Choroid plexus epithelial cell (primary cell): ENCODE measurements at regions not wholly inside any gene's neighbourhood (a gene's known extent, or its start where the extent isn't known, plus 50 kb on each side); places are given as distances from the start of the nearest gene placed in this dataset.

Experiments
- DNase-seq: peaks from one replicate; pipeline ENCODE4 v3.0.0-alpha.2; 2010; ENCODE audit warnings: low read depth
- H3K4me3 ChIP-seq: 2 replicates; pipeline ENCODE4 v1.5.1; 2011; ENCODE audit warnings: low read depth, mild to moderate bottlenecking, control low read depth, low read length, moderate library complexity
- TF ChIP-seq, protein P1 (sequence below): conservative IDR thresholded peaks from 2 replicates; pipeline ENCODE4 v1.5.1; 2011; ENCODE audit warnings: low read depth, mild to moderate bottlenecking, control low read depth, inconsistent platforms, low read length, moderate library complexity

DNA sequence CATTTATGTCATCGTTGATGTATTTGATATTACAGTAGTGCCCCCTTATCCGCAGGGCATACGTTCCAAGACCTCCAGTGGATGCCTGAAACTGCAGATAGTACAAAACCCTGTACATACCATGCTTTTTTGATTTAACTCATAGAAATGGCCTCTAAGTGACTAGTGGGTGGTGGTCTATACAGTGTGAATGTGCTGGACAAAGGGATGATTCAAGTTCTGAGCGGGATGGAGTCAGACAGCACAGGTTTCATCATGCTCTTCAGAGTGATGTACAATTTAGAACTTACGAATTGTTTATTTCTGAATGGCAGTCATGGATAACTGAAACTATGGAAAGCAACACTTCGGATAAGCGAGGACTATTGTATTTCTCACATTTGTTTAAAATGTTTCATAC lies 473.1 kb upstream of the FANCL start:
- DNase-seq = no peak
- TF ChIP-seq, protein P1, sequence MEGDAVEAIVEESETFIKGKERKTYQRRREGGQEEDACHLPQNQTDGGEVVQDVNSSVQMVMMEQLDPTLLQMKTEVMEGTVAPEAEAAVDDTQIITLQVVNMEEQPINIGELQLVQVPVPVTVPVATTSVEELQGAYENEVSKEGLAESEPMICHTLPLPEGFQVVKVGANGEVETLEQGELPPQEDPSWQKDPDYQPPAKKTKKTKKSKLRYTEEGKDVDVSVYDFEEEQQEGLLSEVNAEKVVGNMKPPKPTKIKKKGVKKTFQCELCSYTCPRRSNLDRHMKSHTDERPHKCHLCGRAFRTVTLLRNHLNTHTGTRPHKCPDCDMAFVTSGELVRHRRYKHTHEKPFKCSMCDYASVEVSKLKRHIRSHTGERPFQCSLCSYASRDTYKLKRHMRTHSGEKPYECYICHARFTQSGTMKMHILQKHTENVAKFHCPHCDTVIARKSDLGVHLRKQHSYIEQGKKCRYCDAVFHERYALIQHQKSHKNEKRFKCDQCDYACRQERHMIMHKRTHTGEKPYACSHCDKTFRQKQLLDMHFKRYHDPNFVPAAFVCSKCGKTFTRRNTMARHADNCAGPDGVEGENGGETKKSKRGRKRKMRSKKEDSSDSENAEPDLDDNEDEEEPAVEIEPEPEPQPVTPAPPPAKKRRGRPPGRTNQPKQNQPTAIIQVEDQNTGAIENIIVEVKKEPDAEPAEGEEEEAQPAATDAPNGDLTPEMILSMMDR = no peak
- no peak overlapping the region for H3K4me3 ChIP-seq

DNA sequence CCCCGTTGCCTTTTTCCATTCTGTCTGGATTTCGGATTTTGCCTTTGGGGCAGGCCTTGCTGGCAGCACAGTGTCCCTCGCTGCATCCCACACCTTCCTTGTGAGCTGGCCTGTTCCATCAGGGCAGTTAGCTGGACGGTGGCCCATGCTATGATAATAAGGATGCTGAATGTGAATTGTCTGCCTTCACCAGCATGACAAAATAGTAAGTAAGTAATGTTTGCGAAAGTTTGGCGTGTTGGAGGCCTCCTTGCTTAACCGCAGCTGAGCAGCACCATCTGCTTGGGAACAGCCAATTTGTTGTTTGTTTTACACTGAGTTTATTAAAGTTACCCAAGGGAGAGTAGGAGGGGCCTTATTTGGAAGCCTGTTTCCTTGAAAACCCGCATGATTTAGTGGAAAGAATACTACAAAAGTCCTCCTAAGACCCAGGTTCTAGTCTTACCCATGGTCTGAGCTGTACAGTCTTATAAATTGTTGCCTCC lies 469.7 kb upstream of the FANCL start:
- no peak overlapping the region for H3K4me3 ChIP-seq
- TF ChIP-seq, protein P1 = no peak
- no peak for DNase-seq

DNA sequence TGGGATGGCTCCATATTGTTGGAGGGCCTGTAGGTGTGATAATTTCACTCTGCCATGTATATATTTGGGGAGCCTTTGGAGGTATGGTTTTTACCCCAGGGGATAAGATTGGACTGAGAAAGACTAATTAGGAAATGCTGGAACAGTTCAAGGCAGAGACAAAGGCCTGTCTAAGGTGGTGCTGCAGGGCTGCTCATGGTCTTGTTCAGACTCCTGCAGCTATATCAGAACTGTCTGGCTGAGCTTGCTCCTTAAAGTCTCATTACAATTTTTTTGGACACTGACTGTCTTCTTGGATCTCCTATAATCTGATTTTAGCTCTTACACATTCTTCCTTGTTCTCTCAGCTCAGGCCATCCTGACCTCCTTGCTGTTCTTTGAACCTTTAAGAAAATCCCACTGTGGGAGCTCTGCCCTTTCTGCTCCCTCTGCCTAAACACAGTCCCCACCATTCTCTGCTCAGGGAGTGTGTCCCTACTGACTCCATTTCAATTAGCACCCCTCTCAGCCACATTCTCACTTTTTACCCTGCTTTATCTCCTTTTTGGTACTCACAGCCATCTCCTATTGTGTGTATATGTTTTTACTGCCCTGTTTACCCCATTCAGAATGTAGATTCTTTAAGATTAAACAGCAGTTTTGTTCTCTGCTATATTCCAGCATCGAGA lies 468.7 kb upstream of the FANCL start:
- TF ChIP-seq, protein P1 = no peak
- H3K4me3 ChIP-seq = no peak overlapping the region
- no peak for DNase-seq

DNA sequence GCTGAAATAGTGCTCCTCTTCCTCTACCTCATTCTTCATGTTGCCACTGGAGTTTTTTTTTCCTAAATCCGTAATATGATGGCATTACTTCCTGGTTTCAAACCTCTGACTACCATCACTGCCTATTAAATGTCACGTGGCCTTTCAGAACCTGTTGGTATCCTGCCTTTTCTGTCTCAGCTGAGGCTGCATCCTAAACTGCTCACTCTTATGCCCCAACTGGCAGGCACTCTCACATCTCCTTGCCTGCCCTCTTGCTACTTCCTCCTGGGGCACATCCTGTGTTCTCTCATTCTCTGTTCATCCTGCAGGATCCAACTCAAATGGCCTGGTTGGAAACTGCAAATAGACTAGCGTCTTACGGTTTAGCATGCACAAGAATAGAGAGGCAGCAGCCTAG lies 468.1 kb upstream of the FANCL start:
- TF ChIP-seq, protein P1 = no peak
- no peak overlapping the region for H3K4me3 ChIP-seq
- no peak for DNase-seq

DNA sequence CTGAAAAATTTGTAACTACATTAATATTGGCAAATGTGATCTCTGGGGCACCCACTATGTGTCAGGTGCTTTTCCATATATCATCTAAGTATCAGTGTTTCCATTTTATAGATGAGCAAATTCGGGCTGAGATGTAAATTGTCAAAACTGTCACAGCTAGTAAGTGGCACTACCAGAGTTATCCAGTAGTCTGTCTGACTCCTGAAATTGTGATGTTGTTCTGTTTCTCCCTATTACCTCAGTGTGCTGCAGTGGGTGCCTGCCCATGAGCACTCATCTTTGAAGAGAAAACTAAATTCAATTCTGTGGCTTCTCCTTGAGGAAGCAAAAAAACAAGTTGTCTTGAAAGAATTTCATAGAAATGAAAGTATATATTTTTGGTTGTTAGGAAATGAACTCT lies 467.4 kb upstream of the FANCL start:
- H3K4me3 ChIP-seq = no peak overlapping the region
- DNase-seq = no peak
- TF ChIP-seq, protein P1 = no peak

DNA sequence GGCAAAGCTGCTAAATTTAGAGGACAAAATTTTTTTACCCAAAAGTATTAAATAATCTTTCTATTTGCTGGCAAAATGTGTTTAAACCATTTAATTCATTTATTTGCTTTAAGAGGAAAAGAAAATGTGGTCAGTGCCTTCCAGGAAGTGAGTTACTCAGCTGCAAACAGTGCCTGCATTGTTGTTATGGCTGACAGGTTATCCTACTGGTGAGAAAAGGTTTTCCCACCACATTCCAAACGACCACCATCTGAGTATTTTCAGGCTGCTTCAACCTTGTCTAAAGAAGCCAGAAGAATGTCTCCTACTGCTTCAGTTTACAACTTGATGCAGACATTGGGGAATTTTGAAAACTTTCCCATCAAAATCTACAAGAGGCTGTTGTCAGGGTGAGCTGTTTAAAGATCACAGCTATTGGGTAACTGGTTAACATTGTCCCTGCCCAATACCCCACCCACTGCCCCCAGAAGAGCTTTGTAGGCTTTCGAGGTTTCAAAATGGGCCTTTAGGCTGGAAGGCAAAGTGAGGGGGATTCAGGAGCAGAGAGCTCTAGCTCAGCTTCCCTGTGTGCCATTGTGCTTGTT lies 461.3 kb upstream of the FANCL start:
- TF ChIP-seq, protein P1 = no peak
- H3K4me3 ChIP-seq = no peak overlapping the region
- peak; percentile 49 for DNase-seq

DNA sequence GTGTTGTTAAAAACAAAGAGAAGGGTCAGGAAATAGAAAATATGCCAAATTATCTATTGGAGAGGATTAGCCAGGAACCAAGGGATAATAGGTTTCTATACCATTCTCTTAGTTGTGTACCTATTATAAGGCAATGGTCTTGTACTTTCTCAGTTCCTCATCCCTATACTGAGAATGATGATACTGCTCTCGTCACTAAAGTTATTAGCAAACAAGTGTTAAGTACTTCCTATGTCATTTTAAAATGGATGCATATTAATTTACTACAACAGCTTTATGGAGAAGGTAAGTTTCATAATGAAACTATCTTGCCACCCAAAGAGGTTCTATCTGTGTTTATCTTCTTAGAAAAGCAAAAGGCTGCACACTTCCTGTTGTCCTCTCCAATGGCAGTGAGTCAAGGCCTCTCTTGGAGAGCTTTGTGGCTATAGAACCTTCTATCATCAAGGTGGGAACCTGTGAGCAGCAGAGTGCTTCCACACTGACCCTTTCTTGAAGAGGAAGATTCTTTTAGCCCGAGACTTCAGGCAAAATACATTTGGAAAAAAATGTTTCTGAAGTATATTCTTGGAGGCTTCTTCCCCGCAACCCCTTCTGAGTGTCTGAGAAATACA lies 460.7 kb upstream of the FANCL start:
- TF ChIP-seq, protein P1 = no peak
- DNase-seq = no peak
- no peak overlapping the region for H3K4me3 ChIP-seq
